Effector memory CD8-positive, alpha-beta T cell (primary cell): ENCODE measurements at regions not wholly inside any gene's neighbourhood (a gene's known extent, or its start where the extent isn't known, plus 50 kb on each side); places are given as distances from the start of the nearest gene placed in this dataset.
"Not testable (repeated sequence)": the region's sequence is repeated elsewhere in the genome, so short reads cannot be mapped to it uniquely, and the experiment has no call there.

ENCODE experiments used
- ATAC-seq: fragments of 150-1000 bp; cut with Tn5 transposase; replicated peaks from 2 replicates; pipeline ENCODE4 v1.10.0; 2021; ENCODE audit warnings: mild to moderate bottlenecking, moderate library complexity
- DNase-seq, 3 experiments: peaks; one replicate each; pipeline ENCODE4 v3.0.0; 2021
- H3K27ac Mint-ChIP-seq, 2 donors: one replicate each; pipeline ENCODE4 v1.8.0; 2022; ENCODE audit warnings: mild to moderate bottlenecking in 2 of 2, mixed read lengths in 2 of 2, moderate library complexity in 2 of 2
- H3K27me3 Mint-ChIP-seq, 2 donors: one replicate each; pipeline ENCODE4 v1.8.0; 2022; ENCODE audit warnings: mixed read lengths in 2 of 2
- H3K36me3 Mint-ChIP-seq: one replicate; pipeline ENCODE4 v1.8.0; 2022; ENCODE audit warnings: mild to moderate bottlenecking, moderate library complexity, mixed read lengths; ENCODE audit not compliant: insufficient read depth
- H3K4me1 Mint-ChIP-seq, 2 donors: one replicate each; pipeline ENCODE4 v1.8.0; 2022; ENCODE audit warnings: low read depth in 2 of 2, mixed read lengths in 2 of 2
- H3K4me3 Mint-ChIP-seq, 2 donors: one replicate each; pipeline ENCODE4 v1.8.0; 2022; ENCODE audit warnings: mild to moderate bottlenecking in 2 of 2, mixed read lengths in 2 of 2, moderate library complexity in 2 of 2
- H3K9me3 Mint-ChIP-seq, 2 donors: one replicate each; pipeline ENCODE4 v1.8.0; 2022; ENCODE audit warnings: mixed read lengths in 2 of 2

DNA sequence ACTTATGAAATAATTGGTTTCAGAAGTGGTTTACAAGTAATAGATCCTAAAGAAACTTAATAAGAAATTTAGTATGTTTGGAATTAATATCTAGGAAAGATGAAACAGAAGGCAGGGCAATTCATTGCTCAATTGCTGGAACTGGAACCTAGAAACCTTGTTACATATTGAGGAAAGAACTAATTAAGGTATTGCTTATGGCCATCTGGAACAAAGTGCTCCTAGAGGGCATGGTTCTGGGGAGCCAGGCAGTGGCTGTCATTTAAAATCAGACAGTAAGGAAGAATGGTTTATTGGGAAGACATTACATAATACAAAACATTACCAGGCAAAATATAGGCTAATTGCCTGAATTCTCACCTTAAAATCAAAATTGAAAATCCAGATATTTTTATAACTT lies 224.1 kb downstream of the SLITRK6 start:
- no peak for DNase-seq
- Mint-ChIP-seq H3K36me3 (no peaks in the 10 kb centered on the region), H3K9me3 (no peaks in the 10 kb centered on the region), H3K27ac (no peak overlapping the region), H3K4me3 (no peak overlapping the region), H3K27me3 (no peaks in the 10 kb centered on the region), H3K4me1 (no peaks in the 10 kb centered on the region)
- no peak for ATAC-seq

DNA sequence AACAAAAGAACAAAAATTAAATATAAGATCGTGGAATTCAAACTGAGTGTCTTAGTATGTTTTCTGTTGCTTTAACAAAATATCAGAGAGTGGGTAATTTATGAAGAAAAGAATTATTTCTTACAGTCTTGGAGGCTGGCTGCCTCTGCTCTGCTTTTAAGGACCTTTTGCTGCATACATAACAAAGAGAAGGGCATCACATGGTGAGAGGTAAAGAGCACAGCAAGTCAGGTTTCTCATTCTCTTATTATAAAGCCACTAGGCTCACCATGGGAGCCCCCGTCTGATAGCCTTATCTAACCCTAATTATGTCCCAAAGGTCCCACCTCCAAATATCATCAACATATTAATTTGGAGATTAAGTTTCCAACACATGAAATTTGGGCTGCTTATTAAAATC lies 231.3 kb downstream of the SLITRK6 start:
- Mint-ChIP-seq H3K36me3 (peaks cover 2% of the 10 kb centered on the region), H3K27me3 (no peaks in the 10 kb centered on the region), H3K4me3 (no peak overlapping the region), H3K27ac (no peak overlapping the region), H3K4me1 (no peaks in the 10 kb centered on the region), H3K9me3 (no peaks in the 10 kb centered on the region)
- ATAC-seq, result no peak
- DNase-seq, result no peak

DNA sequence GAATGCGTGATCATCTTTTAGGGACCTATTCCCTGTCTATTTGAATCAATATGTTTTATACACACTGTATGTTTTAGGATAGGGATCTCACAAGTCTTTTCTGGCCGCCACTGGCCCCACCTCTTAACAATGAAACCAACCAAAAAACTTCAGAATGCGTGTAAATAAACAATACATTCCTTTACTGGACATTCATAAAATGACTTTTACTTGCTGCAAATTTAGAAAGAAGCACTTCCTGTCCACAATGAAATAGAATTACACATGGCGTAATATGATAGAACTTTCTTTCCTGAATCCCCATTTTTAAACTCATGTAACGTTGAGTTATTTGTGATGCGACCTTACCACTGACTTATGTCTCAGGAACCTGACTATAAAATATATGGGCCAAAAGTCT lies 233.6 kb downstream of the SLITRK6 start:
- DNase-seq, result no peak
- Mint-ChIP-seq H3K27ac (no peak overlapping the region), H3K4me1 (no peaks in the 10 kb centered on the region), H3K36me3 (peaks cover 2% of the 10 kb centered on the region), H3K4me3 (no peak overlapping the region), H3K27me3 (no peaks in the 10 kb centered on the region), H3K9me3 (no peaks in the 10 kb centered on the region)
- no peak for ATAC-seq

DNA sequence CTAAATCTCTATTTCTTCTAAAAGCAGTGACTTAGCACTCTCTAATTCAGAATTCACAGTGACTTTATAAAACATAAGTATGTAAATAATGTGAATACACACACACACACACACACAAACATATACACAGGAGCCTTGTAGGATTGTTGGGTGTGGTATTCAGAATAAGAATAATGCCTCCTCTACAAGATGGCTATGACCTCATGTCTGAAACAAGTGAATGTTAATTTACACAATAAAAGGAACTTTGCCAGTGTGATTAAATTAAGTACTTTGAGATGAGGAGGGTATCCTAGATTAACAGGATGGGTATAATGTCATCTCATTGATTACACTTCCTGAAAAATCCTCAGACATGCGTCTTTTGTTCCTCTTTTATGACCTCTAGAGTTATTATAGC lies 234.6 kb downstream of the SLITRK6 start:
- Mint-ChIP-seq H3K4me1 (no peaks in the 10 kb centered on the region), H3K27ac (no peak overlapping the region), H3K4me3 (no peak overlapping the region), H3K27me3 (no peaks in the 10 kb centered on the region), H3K36me3 (peaks cover 2% of the 10 kb centered on the region), H3K9me3 (no peaks in the 10 kb centered on the region)
- DNase-seq (no peak), ATAC-seq (no peak)

DNA sequence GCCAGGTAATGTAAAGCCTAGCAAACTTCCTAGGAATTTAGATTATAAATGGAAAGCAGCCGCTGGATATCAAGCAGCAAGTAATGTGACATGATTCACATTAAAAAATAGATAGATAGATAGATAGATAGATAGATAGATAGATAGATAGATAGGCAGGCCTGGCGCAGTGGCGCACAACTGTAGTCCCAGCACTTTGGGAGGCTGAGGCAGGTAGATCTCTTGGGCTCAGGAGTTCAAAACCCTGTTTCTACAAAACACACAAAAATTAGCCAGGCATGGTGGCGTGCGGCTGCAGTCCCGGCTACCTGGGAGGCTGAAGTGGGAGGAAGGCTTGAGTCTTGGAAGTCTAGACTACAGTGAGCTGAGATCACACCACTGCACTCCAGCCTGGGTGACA lies 236.9 kb downstream of the SLITRK6 start:
- H3K27ac Mint-ChIP-seq, result no peak overlapping the region
- H3K9me3 Mint-ChIP-seq, result no peaks in the 10 kb centered on the region
- H3K4me1 Mint-ChIP-seq, result no peaks in the 10 kb centered on the region
- no peaks in the 10 kb centered on the region for H3K27me3 Mint-ChIP-seq
- no peaks in the 10 kb centered on the region for H3K36me3 Mint-ChIP-seq
- DNase-seq (no peak), ATAC-seq (no peak)
- H3K4me3 Mint-ChIP-seq, result no peak overlapping the region

DNA sequence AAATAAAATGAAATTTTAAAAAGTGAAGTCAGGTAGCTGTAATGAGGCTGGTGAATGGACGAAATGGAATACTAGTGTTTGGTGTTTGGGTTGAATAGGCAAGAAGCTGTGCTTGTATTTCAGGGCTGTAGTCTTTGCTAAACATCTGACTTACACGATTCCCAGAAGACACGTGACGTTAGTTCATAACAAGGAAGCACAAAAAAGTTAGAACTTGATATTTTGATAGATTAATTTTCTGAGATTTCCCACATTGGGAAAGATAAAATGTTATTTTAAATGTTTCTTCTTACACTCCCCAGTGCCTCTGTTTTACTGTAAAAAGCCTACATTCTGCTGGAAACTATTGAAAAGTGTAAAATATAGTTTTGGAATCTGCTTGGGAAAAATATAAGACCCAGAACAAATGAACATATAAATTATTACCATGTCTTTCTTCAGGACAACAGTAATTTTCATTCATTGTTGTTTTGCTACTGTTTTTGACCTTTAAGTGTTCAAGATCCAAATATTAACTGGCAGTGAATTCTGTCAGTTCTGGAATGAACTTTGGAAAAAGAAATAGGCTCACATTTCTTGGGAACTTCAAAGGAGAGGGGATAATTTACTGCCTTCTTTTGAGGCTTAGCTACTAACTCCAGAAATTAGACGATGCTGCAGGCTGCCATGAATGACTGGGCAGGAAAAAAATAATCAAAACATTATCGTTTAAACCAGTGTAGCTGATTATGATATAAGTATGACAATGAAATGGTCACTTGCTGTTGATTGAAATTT lies 241.3 kb downstream of the SLITRK6 start:
- ATAC-seq (no peak), DNase-seq (no peak)
- Mint-ChIP-seq H3K27me3 (no peaks in the 10 kb centered on the region), H3K4me1 (no peaks in the 10 kb centered on the region), H3K4me3 (no peak overlapping the region), H3K36me3 (no peaks in the 10 kb centered on the region), H3K27ac (no peak overlapping the region), H3K9me3 (no peaks in the 10 kb centered on the region)

DNA sequence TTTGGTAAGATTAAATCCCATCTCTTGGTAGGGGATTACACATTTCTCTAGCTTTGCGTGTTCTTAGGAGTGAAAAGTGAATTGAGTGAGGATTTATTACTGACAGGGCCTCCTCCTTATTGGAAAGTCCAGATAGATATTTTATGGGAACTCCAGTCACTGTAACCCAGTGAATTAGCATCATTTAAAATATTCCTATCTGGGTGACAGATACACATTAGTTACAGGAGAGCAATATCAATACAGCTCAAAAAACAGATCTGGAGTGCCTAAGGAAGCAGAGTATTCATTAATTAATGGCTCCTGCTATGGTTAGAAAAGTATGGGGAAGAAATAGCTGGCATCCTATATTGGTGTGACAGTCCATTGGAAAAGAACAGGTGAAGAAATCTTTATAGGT lies 248.2 kb downstream of the SLITRK6 start:
- peaks cover 4 to 8% of the 10 kb centered on the region in 2 donors for H3K9me3 Mint-ChIP-seq
- H3K4me1 Mint-ChIP-seq, result no peaks in the 10 kb centered on the region
- H3K36me3 Mint-ChIP-seq, result no peaks in the 10 kb centered on the region

DNA sequence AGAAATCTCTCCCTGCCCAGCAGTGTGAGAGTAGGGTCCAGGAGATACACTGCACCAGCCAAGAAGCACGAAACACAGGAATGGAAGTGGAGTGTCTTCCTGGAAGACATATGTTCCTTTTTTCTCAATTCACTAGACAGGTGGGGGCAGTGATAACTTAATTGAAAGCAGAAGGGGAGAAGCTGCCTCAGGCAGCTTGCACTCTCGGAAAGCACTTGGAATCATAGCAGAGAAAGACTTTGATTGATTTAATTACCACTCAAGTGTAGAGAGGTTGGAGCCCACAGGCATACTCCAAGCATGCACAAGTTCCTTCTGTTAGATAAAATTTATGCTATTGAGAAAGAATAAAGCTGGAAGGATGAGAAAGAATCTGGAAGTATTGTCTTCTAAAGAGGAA lies 249.4 kb downstream of the SLITRK6 start:
- no peaks in the 10 kb centered on the region for H3K36me3 Mint-ChIP-seq
- peaks cover 6 to 10% of the 10 kb centered on the region in 2 donors for H3K9me3 Mint-ChIP-seq
- H3K4me1 Mint-ChIP-seq, result no peaks in the 10 kb centered on the region
- no peaks in the 10 kb centered on the region for H3K27me3 Mint-ChIP-seq
- ATAC-seq (no peak), DNase-seq (no peak)
- H3K4me3 Mint-ChIP-seq, result no peak overlapping the region
- H3K27ac Mint-ChIP-seq, result no peak overlapping the region

More for the DNA sequence above, 248.2 kb downstream of the SLITRK6 start:
- Mint-ChIP-seq H3K4me3 (no peak overlapping the region), H3K27ac (no peak overlapping the region), H3K27me3 (no peaks in the 10 kb centered on the region)
- DNase-seq (no peak), ATAC-seq (no peak)

DNA sequence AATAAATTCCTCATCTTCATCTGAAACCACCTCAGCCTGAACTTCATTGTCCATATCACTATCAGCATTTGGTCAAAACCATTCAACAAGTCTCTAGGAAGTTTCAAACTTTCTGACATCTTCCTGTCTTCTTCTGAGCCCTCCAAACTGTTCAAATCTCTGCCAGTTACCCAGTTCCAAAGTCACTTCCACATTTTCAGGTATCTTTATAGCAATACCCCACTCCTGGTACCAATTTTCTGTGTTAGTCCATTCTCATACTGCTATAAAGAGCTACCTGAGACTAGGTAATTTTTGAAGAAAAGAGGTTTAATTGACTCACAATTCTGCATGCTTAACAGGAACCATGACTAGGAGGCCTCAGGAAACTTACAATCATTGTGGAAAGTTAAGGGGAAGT lies 250.4 kb downstream of the SLITRK6 start:
- peaks cover 8 to 14% of the 10 kb centered on the region in 2 donors for H3K9me3 Mint-ChIP-seq
- not testable (repeated sequence) for ATAC-seq, H3K4me3 Mint-ChIP-seq, H3K36me3 Mint-ChIP-seq, H3K4me1 Mint-ChIP-seq, DNase-seq, H3K27ac Mint-ChIP-seq, H3K27me3 Mint-ChIP-seq

DNA sequence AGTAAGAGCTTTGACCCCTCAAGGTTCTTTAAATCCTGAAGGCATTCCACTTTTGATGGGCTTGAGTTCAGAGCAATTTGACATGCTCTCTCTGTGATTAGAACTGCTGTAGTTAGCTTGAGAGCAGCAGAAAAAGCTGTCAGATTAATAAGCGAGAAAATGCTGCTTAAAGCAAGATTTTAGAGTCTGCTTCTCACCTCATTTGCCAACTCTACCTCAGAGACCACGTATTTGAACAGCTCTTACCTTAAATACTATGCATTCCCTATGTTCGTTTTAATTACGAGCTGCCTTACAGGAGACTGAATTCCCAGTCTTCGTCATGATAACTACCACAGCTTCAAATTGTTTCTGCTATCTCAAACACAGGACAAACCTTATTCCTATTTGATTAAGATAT lies 253.4 kb downstream of the SLITRK6 start:
- Mint-ChIP-seq H3K36me3 (no peaks in the 10 kb centered on the region), H3K9me3 (peaks cover 8 to 14% of the 10 kb centered on the region in 2 donors), H3K4me3 (no peak overlapping the region), H3K27me3 (no peaks in the 10 kb centered on the region), H3K4me1 (no peaks in the 10 kb centered on the region), H3K27ac (no peak overlapping the region)
- ATAC-seq (no peak), DNase-seq (no peak)

DNA sequence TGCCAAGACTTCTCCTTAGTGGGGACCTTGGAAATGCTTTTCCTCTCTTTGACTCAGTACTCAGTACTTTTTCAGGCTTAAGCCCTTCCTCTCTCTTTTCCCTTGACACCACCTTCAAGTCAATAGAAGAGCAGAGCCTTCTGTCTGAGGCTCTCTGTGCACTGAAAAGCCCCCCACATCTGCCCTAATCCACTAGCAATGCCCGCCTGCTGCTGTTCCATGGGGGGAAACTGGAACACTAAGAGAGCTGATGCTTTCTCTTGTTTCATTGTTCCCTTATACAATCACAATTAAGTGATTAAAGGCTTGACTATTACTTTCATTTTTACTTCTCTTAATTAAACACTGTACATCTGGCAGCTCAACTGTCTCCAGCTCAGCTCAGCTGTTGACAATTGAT lies 254.5 kb downstream of the SLITRK6 start:
- Mint-ChIP-seq H3K4me3 (no peak overlapping the region), H3K9me3 (peaks cover 8 to 14% of the 10 kb centered on the region in 2 donors), H3K27me3 (no peaks in the 10 kb centered on the region), H3K4me1 (no peaks in the 10 kb centered on the region), H3K36me3 (no peaks in the 10 kb centered on the region), H3K27ac (no peak overlapping the region)
- DNase-seq, result no peak
- ATAC-seq, result no peak

DNA sequence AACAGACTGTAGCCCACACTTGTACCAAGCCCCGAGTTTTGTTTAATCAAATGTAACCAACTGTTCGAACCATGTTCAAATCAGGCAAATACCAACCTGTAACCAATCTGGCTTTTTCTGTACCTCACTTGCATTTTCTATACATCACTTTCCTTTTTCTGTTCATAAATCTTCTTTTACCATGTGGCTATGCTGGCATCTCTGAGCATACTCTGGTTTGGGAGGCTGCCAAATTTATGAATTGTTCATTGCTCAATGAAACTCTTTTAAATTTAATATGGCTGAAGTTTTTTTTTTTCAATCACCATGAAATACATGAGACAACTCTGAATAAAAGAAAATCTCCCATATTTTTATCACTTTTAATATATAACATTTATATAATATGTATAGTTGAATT lies 256.1 kb downstream of the SLITRK6 start:
- H3K27me3 Mint-ChIP-seq, result no peaks in the 10 kb centered on the region
- no peaks in the 10 kb centered on the region for H3K4me1 Mint-ChIP-seq
- no peaks in the 10 kb centered on the region for H3K36me3 Mint-ChIP-seq
- no peak overlapping the region for H3K4me3 Mint-ChIP-seq
- H3K27ac Mint-ChIP-seq, result no peak overlapping the region
- DNase-seq (no peak), ATAC-seq (no peak)
- H3K9me3 Mint-ChIP-seq, result peaks cover 6 to 7% of the 10 kb centered on the region in 2 donors

DNA sequence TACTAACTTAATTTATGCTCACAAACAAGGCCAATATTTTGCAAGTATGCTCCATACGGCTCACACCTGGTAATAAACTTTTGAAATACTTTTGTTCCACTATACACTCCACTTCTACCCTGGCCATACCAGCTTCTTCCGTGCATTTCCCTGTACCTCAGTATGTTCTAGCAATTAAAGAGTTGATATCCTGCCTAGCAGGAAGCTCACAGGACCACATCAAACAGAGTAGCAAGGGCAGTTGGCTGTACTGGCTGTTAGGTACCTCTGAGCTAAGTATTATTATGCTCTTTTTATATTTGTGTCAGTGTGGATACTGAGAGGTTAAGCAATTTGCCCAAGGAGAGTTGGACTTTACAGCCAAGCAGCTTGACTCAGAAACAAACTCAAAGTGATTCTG lies 257.7 kb downstream of the SLITRK6 start:
- H3K27me3 Mint-ChIP-seq, result no peaks in the 10 kb centered on the region
- no peaks in the 10 kb centered on the region for H3K36me3 Mint-ChIP-seq
- H3K9me3 Mint-ChIP-seq, result peaks cover 6 to 7% of the 10 kb centered on the region in 2 donors
- no peak overlapping the region for H3K4me3 Mint-ChIP-seq
- no peak overlapping the region for H3K27ac Mint-ChIP-seq
- no peaks in the 10 kb centered on the region for H3K4me1 Mint-ChIP-seq
- ATAC-seq (no peak), DNase-seq (no peak)

DNA sequence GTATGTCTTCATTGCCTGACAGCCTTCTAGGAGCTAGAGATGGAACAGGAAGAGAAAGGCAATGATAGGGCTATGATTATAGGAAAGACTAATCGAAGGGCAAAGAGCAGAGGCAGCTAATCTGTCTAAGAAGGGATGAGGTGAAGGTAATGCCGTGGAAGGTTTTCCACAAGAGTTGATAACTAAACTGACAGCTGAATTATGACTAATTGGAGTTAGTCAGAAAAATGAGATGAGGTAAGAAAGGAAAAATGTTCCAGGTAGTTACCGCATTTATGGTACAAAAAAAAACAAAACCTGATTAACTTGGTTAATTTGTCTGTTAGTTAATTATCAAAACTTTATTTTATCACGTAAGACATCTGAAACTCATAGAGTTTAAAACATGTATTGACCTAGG lies 260.3 kb downstream of the SLITRK6 start:
- Mint-ChIP-seq H3K36me3 (no peaks in the 10 kb centered on the region), H3K27ac (no peak overlapping the region), H3K4me3 (no peak overlapping the region), H3K9me3 (peaks cover 0 to 4% of the 10 kb centered on the region in 2 donors), H3K4me1 (no peaks in the 10 kb centered on the region), H3K27me3 (no peaks in the 10 kb centered on the region)
- DNase-seq (no peak), ATAC-seq (no peak)
